GM18507 (cell line): ENCODE measurements at regions not wholly inside any gene's neighbourhood (a gene's known extent, or its start where the extent isn't known, plus 50 kb on each side); places are given as distances from the start of the nearest gene placed in this dataset.

Source experiments
- DNase-seq: peaks from one replicate; pipeline ENCODE4 v3.0.0; 2011; ENCODE audit warnings: low read depth; ENCODE audit not compliant: insufficient read length; ENCODE audit errors: extremely low spot score
- FAIRE-seq: peaks from 2 replicates; lab custom pipeline; 2011; peaks lifted over from hg19 to GRCh38; lab: Jason Lieb, UNC

DNA sequence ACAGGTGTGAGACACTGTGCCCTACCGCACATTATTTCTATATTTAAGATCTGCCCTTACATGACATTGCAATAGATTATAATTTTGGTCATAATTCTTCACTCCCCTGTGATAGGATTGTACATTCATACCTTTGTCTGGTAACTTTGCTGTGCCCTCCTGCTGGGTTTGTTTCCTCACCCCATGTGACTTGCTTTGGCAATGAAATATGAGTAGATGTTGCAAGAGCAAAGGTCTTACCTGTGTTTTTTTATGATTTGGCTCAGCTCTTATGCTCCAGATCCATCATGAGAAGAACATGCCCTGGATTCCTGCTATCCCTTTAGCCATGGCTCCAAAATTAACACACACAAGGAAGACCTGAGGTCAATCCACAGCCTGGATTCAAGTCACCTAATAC, 137.7 kb upstream of the EOMES start:
- FAIRE-seq (no peak), DNase-seq (no peak)

DNA sequence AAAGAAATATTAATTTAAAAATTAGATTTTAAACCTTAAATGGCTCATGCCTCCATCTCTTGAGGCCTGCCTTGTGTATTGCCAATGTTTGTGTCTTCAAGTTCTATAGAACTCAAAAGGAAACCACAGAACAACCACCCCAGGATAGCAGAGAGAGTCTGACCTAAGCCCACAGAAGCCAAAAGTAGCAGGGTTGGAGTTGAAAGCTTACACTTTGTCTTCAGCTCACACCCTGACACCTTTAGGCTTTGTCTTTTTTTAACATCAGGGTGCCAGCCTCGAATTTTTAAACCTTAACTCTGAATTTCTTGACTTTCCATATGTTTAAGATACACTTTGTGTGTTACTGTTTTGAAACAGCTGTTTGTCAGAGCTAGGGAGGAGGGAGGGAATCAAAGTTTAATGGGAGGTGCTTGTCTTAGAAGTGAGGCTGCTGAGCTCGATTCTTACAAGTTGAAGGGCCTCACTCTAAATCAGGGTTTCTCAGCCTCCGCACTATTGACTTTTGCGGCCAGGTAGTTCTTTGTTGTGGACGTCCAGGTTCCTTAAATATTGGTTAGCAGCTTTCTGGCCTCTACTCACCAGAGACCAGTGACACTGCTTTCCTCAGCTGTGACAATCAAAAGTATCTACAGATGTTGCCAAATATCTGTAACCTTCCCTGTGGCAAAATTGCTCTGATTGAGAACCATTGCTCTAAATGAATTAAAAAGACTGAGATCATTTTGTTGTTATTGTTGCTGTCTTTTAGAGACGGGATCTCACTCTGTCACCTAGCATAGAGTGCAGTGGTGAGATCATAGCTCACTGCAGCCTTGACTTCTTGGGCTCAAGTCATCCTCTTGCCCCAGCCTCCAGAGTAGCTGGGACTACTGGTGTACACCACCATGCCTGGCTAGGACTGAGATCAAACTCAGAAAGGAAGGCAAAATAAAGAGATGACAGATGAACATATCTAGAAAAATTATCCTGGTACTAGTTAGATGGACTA, 139.2 kb upstream of the EOMES start:
- no peak for FAIRE-seq

DNA sequence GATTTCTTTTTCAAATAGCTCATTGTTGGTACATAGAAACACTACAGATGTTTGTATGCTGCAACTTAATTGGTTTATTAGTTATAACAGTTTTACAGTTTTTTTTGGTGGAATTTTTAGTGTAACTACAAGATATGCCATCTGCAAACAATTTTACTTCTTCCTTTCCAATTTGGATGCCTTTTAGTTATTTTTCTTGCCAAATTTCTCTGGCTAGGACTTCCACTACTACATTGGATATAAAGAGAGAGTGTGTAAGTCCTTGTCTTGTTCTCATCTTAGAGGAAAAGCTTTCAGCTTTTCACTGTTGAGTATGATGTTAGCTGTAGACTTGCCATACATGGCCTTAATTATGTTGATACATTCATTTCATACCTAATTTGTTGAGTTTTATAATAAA, 143.6 kb upstream of the EOMES start:
- FAIRE-seq: no peak
- DNase-seq: no peak

More for the DNA sequence above, 139.2 kb upstream of the EOMES start:
- DNase-seq: no peak

DNA sequence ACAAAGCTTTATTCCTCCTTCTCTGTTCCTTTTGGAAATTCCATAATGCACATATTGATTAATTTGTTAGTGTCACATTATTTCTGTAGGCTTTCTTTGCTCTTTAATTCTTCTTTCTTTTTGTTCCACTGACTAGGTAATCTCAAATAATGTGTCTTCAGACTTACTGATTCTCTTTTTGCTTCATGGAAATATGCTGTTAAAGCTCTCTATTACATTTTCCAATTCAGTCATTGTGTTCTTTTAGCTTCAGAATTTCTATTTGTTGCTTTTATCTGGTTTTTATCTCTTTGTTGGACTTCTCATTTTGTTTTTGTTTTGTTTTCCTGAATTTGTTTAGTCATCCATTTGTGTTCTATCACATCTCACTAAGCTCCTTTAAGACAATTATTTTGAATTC, 147.0 kb upstream of the EOMES start:
- DNase-seq: no peak
- FAIRE-seq: no peak

DNA sequence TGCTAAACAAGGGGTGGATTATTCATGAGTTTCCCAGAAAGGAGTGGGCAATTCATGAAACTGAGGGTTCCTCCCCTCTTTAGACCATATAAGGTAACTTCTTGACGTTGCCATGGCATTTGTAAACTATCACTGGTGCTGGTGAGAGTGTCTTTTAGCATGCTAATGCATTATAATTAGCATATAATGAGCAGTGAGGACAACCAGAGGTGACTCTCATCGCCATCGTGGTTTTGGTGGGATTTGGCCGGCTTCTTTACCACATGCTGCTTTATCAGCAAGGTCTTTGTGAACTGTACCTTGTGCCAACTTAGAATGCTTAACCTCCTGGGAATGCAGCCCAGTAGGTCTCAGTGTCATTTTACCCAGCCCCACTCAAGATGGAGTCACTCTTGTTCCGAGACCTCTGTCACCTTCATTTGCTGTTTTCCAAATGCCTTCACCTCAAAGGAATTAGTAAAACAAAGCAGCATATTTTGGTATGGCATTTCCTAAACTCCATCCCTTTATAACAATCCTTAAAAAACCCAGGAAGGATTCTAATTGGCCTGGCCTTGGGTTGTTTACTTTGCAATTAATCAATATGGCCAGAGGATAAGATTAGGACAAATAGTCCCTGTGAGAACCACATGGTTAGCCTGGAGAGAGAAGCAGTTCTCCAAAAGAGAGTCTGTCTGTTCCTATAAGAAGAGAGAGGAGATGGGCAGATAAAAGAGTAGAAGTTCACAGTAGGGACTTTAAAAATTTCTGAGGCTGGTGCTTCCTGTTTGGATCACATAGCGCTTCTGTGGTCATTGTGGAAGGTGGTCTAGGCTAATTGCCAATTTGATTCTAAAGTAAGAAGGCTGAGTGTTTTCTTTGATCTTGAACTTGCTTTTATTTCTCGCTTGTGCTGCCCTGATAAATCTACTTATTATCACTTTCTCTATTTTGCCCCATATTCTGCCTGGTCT, 155.2 kb upstream of the EOMES start:
- FAIRE-seq (no peak), DNase-seq (no peak)

DNA sequence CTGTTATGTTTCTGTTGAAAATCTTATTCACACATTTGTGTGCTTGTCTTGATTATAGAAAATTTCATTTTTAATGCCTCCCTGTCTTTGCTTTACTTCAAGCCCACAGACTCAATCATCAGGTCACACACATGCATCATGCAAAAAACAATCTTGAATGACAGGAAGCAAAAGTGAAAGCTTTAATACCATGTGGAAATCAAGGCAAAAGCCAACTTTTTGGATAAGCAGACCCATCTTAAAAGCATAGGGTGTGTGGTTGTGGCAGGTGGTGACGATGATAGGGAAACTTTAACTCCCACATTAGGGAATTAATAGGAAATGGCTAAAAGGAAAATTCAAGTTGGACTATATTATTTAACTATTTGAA, 155.9 kb upstream of the EOMES start:
- no peak for FAIRE-seq
- DNase-seq: no peak

DNA sequence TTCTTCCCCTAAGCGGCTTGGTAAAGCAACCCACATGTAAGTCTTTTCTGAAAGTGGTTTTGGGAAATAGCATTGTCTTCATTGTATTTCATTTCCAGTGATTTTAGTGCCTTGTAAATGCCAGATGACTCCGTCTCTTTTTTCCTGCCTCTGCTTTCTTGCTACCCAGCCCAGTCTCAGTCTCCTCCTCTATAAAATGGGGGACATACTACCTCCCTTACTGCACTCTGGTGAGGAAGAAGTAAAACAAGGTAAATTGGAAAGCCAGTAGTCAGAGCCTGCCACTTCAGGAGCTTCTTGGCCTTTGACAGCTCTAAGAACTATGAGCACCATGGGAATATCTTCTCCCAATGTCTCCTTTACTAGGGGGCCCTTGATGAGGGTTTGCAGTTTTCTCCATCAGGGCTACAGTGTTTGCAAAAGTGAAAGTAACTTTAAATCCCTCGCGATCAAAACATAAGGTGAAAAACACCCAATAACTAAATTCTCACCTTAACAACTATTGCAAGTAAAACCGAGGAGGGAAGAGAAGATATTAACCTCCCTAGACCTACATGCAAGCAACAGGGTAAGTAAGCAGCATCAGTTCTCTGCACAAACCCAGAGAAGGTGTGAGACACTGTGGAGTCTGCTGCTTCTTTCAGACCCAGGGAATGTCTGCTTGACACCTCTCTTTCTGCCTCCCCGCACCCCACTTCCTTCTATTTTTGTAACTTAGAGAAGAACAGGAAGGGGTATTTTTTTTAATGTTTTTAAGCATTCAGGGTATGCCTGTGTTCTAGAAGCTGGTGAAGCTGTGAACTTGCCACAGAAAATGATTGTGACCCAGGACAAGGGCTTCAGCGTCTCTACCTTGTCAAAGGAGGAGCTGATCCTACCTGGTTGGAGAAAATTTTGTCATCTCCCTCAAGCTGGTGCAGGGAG, 159.1 kb upstream of the EOMES start:
- DNase-seq (no peak), FAIRE-seq (peak; percentile 66)

DNA sequence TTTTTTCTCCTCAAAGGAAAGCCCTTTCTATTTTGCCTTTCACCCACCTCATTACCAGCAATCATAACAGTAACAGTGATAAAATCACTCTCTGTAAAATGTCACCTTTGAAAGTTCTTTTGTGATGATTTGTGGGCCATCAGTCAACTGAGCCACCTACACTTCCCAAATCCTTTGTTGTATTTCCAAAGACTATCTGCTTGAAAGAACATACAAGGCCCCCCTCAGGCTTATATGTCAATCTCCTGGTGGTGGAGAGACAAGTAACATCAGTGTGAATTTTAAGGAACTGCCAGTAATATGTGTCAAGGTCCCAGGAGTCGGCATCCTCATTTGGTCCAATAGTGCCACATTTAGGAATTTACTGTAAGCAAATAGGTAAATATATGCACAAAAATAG, 161.1 kb upstream of the EOMES start:
- no peak for DNase-seq
- FAIRE-seq: no peak

DNA sequence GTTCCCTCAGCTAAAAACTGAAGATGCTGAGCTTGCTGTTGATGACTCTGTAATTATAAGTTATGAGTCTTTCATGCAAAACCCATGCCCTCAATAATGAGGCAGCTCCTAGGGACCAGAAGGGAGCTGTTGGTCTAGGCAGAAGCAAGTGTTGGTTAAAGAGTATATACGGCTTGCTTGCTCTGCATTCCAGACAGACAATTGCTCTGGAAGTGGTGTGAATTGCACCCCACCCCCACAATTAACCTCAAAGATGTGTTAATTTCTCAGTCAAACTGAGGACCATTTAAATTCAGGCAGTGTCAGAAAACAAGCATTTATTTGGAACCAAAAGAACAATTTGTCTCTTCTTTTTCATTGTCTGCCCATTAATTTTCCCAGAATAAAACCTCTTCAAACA, 163.5 kb upstream of the EOMES start:
- FAIRE-seq (no peak), DNase-seq (no peak)

DNA sequence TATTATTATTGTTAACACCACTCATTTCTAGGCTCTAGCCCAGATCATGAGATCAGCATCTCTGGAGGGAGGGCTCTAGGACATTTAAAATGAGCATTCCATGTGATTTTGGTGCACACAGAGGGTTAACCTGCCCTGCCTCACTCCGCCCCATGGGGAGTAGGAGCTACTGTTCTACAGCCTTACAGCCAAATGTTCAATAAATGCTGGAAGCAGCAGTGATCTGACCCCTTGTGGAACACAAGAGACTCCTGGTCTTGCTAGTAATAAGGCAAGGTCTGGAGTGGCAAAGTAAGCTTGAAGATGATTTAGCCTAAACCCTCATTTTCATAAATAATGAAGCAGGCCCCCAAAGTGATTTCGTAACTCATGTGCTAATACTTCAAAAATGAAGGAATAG, 166.4 kb upstream of the EOMES start:
- no peak for DNase-seq
- no peak for FAIRE-seq

DNA sequence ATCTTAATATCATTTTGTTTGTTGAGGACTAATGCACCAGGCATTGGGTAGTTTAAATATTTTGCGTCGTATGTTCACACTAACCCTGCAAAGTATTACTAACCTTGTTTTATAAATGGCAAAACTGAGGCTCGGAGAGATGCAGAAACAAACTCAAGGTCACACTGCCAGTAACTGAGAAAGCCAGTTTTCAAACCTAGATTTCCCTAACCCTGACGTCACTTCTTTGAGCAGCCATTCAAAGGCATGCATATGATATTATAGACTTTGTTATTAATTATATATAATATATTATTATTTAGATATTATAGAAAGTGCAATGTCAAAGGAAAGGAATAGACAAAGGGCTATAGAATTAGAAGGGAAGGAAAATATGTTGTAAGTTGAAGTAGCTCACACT, 167.6 kb upstream of the EOMES start:
- FAIRE-seq: no peak
- no peak for DNase-seq

DNA sequence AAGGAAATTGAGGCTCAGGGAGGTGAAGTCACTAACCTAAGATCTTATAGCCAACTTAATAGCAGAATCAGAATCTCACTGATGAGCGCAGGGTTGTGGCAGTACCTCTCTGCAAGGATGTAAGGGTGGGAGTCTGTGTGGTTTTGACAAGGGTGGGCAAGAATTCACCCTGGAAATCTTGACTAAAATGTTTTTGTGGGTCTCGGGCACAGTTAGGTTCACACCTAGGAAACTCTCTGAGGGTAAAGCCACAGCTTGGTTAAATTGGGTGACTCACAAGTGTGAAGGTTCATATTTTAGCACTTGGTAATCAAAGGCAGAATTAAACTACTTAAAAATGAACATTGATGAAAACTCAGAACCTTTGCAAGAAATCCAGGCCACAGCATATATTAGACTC, 178.2 kb upstream of the EOMES start:
- FAIRE-seq: no peak
- DNase-seq: no peak

DNA sequence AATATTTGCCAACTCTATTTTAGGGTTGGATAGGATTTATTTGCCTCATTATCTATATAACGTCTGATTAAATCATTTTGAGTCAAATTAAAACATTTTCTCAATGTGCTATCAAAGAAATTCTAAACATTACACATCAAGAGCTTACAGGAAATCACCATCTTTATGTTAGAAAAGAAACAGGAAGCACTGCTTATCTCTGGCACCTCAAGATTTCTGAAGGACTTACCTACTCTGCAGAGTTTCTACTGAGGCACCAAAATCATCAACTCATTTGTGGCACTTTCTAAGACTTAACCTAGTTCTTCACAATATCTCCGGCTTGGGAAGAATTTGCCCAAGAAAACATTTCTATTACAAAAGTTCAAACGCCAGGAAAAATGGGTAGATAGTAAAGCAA, 181.3 kb upstream of the EOMES start:
- FAIRE-seq (no peak), DNase-seq (no peak)

DNA sequence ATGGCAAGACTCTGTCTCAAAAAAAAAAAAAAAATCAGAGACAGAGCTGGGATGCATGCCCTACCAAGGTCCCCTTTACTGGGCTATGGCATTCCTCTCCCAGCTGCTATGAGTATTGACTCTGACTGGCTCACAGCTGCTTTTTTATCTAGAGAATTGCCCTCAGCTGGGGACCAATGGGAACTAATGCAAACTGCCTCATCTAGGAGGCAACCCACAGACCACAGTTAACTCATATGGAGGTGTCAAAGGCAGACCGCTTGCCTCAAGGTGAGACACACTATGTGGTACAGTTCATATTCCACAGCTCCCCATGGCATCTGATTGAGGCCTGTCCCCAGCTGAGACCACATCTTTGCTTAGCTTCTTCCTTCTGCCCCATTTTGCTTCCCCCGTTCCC, 183.5 kb upstream of the EOMES start:
- DNase-seq (no peak), FAIRE-seq (no peak)

DNA sequence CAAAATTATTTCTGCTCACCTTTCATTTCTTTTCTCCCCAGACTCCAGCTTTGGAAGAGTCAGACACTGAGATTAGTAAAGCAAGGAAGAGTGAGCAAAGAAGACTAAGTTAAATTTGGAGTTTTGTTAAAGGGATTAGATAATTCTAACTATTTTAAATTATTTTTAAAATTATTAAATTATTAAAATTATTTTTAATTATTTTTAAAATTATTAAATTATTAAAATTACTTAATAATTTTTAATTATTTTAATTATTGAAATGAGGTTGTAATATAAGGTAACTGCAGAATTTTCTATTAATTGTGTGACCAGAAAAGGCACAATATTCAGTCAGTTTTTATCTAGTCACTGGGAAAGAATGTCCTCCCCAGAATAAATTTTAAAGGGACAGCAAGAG, 185.0 kb upstream of the EOMES start:
- FAIRE-seq: no peak

DNA sequence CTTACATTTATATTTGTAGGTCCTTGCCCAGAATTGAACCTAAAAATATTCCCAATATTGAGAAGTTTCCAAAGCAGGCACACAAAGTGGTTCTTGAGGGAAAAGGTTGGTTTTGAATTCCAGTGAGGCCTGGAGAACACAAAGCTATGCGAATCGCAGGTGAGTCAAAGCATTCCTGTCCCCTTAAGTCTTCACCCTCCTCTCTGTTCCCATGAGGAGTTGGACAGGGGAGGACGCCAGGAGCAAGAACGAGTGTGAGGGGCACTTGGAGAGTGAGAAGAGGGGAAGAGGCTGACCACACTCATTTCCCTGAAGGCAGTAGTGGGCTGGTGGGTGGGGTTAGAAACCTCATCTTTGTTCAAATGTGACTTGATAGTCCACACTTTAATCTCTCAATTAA, 185.8 kb upstream of the EOMES start:
- no peak for DNase-seq
- FAIRE-seq: no peak

More for the DNA sequence above, 185.0 kb upstream of the EOMES start:
- DNase-seq: no peak

DNA sequence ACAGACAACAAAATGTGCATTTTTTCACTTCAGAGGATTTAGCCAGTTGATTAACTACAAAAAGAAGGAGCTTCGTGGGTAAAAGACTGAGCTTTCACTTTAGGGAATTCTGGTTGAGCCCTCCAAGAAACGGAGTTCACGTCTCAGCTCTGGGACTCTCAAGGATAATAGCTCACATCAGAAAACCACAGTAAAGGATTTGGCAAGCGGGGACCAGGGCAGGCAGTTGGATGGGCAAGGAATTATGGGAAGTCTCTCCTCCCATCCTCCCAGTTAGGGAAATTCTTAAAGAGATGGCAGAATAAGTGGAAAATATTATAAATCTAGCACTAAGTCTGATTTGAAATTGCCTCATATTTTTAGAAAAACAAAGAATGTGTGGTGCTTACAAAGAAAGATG, 188.3 kb upstream of the EOMES start:
- DNase-seq: no peak
- FAIRE-seq: no peak

DNA sequence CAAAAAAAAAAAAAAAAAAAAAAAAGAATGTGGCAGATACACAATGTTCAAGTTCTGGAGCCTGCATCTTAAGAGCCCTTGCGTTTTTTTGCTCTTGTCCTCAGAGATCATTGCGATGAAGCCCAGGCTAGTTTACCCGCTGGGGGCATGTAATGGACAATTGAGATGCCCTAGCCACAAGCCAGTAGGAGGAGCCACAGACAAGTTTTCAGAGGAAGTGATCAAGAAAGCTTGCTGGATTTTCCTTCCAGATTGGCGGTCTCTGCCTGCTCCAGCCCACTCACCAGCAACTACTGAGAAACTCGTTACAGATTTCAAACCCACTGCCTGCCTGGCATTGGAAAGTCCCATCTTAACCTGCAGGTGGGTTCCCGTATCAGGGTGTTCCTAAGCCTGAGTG, 192.1 kb upstream of the EOMES start:
- FAIRE-seq (no peak), DNase-seq (no peak)

DNA sequence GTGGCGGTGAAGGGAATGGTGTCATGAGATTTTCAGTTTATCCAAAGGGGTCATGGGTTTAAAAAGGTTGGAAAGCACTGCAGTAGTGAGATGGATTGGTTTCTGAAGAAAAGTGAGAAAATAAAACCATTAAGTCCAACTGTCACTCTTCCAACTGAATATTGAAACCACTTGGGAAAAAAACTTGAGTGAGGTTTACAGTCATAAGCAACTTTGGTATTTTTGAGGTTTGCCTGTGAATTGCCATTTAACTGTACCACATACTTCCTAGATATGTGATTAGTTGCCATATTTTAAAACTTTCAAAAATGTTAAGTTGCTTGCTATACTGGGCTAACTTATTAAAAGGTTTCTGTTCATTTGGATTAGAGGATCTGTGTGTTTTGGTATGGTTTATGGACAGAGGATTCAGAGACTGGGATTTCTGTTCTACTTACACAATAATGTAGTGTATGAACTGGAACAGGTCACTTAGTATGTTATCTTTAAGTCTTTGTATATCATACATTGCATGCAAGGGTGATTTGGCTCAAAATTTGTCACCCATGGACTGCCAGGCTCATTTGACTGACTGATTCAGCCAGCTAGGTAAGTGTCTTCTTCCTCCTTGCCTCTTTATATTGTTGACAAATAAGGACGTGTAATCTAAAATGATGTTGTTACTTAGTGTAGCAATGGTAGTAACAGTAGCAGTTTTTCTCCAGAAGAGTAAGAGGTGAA, 201.4 kb upstream of the EOMES start:
- no peak for DNase-seq
- no peak for FAIRE-seq
